Fibroblast of skin of right biceps (primary cell): ENCODE measurements at regions not wholly inside any gene's neighbourhood (a gene's known extent, or its start where the extent isn't known, plus 50 kb on each side); places are given as distances from the start of the nearest gene placed in this dataset.

Experiments
- DNase-seq: peaks from one replicate; pipeline ENCODE4 v3.0.0-alpha.2; 2013

DNA sequence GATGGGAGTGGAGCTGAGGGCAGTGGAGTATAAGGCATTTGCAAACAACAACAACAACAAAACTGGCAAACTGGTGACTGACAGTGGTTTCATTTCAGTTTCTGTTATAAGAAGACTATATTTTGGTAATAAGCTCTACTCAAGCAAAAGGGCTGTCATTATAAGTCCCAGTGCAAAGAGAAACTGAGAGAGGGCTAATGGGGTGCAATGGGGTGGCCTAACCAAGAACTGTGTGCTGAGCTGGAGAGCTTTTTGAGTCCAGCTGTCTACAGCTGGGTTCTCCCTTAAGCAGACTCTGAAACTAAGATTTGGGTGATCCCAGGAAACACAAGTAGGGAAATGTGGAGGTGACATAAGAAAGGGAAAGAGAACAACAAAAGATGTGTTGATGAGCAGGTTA is 439.3 kb downstream of the ADRA2A start:
- no peak for DNase-seq

DNA sequence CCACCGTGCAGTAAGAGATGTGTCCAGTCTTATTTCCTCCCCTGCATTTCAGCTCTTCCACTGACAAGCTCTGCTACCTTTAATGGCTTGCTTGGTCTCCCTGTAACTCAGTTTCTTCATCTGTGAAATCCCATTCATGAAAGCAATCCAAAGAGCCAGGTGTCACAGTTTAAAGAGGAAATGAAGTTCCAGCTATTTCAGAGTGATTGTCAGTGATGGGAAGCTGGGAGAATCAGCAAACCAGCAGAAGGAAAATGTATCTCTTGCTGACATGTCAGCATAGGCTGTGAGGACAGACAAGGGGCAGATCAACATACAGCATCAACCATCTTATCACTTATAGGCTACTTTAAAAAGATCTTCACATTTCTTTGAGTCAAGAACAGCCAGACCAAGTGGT is 445.3 kb downstream of the ADRA2A start:
- no peak for DNase-seq

DNA sequence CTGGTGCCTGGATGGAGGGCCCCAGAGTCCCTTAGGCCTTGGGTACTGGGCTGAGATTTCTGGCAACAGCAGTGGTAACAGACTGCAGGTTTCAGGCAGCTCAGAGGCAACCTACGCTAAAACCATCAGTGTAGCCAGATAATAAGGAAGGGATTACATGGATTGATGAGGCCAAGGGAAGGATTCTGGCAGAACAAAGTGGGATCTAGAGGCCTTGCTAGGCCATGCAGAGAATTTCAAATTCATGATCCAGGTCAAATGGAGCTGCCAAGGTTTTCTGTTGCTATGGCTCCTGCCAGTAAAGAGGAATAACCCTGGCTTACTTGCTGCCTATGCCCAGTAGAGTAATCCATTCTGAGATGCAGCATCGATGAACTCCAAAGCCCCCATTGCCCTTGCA is 445.7 kb downstream of the ADRA2A start:
- DNase-seq, result no peak

DNA sequence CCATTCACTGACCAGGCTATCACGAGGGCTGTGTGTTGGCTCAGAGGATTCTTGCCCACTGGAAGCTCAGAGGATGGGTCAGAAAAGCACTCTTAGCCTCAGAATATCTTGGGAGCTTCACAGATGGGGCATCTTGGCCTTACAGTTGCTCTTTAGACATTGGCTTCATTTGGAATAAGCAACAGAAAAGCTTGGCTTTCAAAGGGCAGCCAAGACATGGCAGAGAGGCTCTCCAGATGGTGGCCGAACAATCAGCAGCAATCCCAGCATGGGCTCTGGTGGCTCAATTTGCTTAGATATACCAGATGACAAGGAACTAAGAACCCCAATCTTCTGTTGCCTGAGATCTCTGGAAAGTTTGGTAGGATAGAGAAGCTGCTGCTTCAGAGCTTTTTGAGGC is 446.2 kb downstream of the ADRA2A start:
- no peak for DNase-seq

DNA sequence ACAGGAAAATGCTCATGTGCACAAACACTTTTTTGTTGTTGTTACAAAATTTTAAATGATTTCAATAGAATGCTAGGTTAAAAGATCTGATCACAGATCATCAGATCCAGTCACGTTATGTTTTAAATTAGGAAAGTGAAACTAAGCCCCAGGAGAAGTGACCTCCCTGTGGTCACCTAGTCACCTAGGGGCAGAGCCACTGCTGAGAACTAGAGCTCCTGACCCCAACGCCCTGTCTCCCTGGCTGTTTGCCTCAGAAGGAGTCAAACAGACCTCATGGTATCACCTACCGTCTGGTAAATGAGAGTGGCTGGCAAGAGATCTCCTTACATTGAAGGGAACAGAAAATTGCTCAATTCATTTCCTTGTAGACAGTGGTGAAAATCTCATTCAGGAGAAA is 447.3 kb downstream of the ADRA2A start:
- DNase-seq, result no peak

DNA sequence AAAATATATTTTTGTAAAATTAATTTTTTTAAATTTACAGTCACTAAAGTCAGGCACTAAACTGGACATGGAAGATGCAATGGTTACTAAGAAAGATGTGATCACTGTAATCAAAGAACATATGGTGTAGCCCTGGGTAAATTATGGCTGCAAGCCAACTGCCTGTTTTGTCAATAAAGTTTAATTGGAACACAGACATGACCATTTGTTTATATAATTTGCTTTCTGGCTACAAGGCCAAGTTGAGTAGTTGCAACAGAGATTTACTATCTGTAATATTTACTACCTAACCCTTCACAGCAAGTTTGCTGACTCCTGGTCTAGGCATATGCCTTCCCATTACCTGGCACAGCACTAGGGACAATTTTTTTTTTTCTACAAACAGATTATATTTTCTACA is 448.9 kb downstream of the ADRA2A start:
- no peak for DNase-seq

DNA sequence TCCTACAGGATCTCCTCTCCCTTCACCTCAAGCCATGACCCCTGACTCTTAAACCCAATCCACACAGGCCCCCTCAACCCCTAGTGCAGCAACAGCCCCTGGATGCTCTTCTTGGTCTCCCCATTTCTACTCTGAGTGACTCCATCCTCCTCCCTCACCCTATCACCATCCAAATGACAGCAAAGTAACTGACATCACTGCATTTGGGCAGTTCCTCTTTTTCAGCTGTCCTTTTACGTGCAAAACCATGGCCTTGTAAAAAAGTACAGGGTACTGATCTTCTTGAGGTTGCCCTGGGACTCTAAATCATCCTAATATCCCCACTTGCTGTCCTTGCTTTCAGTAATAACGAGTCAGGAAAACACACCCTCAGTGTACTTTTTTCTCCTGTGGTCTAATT is 454.9 kb downstream of the ADRA2A start:
- no peak for DNase-seq

DNA sequence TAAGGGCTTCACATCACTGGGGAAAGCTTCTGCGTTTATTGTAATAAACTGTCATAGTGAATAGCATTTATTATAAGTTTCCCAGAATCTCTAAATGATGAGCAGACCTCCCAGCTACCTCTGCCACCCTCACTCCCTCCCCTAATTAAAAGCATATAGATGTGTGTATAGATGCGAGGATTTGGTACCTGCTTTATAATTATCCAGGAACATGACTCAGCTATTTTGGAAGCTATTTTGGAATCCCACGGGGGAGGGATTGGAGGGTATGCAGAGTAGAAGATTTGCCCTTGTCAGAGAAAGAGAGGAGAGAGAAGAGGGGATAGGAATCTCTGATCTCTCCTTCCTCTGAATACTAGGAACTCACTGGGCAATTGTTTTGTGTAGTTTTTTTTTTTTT is 455.3 kb downstream of the ADRA2A start:
- no peak for DNase-seq

DNA sequence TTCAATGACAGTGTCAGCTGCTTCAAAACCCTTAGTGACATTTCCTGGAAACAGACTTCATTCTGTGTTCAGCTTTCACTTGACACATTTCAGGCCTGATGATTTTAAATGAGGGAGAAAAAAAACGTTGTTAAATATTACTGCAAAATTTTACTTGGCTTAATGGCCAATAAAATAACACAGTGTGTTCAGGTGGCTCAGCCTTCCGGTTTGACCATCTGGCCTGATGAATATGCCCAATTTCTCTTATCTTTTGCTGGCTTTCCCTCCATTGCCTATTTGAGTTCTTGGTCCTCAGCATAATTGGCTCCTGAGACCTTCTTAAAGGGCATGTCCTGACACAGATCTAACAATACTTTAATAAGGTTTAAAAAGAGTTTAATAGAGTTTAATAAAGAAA is 462.4 kb downstream of the ADRA2A start:
- no peak for DNase-seq

DNA sequence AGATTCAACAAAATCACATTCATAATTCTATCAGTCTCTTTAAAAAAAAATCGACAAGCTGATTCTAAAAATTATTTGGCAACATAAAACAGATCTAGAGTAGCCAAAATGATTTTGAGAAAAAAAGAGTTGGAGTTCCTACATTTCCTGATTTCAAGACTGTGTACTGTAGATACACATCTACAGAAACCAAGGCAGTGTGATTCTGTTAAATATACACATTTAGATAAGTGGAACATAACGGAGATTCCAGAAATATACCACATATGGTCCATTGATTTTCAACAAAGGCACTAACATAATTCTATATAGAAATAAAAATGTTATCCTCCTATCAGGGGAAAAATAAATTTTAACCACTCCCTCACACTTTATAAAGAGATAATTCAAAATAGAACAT is 467.0 kb downstream of the ADRA2A start:
- no peak for DNase-seq

DNA sequence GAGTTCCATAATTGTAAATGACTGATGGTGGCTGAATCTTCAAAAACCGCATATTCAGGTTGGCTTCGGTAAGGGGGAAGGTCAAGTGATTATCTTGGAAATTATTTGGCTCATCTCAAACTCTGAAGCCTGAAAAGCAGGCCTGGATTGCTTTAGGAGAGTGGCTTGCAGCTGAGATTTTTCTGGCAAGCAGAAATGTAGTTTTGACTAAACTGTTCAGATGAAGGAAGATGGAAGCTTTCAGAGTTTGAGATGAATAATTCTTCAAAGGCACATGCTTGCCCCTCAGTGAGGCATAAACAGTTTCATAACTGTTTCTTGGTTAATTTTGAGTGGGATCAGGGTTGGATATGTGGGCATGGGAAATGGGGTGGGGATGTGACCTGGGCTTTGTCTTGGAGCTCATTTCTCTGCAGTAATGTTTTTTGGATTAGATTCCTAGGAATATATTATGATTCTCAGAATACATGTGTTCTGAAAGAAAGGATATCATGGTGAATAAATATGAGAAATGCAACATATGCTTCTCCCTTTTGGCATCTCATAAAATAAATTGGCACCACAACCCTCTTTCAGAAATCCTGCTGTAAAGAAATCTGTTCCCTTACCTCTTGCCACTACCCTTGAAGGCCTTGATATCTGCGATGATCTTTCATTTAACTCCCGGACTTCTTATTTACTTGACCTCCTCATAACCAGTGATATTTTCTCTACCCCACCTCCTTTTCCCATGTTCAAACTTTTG is 469.2 kb downstream of the ADRA2A start:
- no peak for DNase-seq

DNA sequence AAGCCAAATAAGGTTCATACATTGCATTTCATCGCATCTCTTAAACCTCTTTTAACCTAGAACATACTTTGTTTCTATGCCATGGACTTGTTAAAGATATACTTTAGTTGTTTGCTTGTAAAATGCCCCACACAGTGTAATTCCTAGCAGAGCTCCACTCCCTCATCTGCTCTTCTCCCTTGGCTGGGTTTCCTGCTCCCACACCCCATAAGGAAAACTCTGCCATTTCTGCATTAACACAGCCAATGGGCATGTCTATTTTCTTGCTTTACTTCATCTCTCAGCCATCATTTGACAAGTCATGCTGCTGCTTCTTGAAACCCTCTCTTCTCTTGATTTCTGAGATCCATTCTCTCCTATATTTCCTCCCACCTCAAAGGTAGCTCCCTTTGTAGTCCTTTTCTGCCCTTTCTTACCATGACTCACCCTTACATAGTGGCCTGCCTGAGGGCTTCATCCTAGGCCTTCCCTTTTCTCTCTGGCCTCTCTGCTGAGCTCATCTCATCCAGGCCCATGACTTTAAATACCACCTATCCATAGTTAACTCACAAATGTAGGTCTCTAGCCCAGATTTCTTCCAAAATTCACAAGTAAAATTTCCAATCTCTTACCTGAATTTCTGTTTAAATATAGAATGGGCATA is 471.4 kb downstream of the ADRA2A start:
- DNase-seq, result no peak

DNA sequence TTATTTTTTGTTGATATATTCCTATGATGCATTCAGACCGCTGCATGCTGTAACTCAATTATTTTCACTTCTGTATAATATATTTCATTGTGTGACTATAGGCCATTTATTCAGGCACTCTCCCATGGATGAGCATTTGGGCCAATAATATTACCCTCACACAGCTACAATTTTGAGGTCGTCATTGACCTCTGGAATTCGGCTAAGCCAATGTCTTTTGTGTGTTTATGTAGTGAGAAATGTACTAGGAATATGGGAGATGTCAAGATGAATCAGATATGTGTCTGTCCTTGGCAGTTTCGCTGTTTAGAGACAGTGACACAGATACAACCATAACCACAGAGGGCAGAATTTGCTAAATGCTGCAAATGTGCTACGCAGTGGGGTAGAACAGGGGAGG is 474.2 kb downstream of the ADRA2A start:
- peak; percentile 13 for DNase-seq

DNA sequence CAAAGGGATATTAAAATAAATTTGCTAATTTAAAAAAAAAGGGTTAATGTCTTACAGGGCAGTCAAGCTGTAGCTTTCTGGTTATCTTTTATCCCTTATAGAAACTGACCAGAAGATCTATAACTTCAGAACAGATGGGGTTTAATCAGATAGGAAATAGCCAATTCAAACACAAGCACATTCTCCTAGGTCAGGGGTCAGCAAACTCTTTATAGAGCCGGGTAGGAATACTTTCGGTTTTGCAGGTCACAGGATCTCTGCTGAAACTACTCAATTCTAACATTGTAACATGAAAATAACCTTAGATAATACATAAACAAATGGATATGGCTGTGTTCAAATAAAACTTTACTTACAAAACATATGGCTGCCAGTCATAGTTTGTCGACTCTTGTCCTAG is 479.8 kb downstream of the ADRA2A start:
- no peak for DNase-seq

DNA sequence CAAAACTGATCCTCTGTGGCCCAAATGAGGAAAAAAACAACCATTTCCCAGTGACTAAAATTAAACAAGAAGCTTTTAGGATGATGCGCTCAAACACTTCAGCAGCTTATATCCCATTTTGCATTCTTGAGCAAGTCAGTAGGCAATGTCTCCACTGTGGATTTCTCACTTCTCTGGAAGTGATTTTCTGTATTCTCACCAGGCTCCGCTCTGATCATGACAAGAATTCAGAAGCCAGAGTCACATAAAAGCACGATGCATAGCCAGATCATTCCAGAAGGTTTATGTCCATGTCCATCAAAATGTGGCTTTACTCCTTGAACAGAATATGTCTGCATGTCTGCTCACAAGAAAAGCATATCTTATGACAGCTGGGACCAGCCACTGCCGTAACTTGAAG is 481.4 kb downstream of the ADRA2A start:
- no peak for DNase-seq

DNA sequence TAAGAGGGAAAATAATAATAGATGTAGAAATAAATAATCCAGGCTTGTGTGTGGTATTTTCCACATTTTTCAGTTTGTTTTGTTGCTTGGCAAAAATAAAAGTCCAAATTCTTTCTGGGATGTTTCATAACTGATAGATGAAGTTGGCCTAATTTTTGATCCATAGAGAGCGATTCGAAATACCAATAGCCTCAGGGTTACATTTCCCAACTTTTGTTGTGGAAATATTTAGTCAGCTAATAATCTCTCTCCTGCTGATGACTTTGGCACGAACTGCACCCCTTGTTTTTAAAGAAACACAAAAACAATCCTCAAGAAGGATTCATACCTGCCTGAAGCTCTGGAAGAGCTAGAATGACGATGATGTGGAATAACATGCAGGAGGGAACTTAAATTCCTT is 483.2 kb downstream of the ADRA2A start:
- DNase-seq, result no peak

DNA sequence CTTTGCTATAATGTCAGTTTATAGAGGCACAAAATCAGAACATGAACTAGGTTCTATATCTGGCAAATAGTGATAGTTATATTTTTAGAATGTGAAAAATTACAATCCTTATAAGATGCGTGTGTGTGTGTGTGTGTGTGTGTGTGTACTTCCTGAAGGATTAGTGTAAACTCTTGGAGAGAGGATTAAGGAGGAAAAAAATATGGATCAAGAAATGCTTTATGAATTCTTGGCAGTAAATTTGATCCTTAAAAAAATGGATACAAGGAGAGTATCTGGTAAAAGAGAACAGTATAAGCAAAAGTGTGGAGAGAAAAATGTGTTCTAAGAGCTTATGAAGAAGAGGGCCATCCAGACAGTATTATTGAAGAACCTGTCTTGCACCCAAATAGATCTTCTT is 484.3 kb downstream of the ADRA2A start:
- DNase-seq, result no peak

DNA sequence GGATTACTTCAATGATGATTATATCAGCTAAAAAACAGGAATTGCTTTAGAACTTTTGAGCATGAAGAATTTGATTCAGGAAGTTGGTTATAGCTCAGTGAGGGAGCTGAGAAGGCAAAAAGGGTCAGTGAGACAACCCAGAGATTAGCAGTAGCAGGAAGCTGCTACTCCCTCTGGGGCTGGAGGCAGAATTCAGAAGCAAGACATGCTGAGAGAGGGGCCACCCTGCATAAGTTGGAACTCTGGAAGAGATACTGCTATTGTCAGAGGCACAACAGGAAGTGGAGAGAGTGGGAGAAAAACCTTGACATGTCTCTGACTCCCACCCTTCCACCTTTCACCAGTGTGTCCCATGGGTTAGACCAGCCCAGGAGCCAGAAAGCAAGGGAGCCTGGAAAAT is 488.7 kb downstream of the ADRA2A start:
- DNase-seq, result no peak

DNA sequence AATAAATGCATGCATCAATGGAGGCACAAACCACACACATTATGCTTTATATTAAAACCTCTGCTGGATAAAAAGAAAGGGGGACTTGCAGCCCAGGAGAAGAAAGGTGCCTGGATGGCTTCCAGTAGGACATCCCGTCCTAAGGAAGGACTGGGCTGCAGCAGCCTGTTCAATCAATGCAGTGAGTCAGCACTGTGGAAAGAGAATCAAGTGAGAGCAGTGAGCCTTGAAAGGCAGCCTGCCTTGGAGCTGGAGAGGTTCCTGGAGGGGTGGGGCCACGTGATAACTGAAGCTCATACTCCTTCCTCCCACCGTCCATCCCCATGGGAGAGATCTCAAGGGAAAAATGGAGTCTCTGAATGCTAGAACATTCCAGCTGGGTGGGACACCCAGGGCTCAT is 501.2 kb downstream of the ADRA2A start:
- DNase-seq, result no peak

DNA sequence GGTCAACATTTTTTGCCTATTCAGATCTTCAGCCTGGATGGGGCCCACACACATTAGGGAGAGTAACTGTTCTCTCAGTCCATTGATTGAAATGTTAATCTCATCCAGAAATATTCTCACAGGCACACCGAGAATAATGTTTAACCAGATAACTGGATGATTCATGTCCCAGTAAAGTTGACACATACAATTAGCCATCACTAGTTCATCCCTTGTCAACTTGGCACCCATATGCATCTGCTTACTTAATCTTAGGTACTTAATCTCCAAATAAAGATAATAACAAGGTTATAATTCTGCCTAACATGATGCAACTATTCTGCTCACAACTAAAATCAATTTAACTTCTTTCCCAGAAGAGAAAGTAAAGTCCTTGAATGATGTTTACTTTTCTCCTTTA is 502.6 kb downstream of the ADRA2A start:
- no peak for DNase-seq

DNA sequence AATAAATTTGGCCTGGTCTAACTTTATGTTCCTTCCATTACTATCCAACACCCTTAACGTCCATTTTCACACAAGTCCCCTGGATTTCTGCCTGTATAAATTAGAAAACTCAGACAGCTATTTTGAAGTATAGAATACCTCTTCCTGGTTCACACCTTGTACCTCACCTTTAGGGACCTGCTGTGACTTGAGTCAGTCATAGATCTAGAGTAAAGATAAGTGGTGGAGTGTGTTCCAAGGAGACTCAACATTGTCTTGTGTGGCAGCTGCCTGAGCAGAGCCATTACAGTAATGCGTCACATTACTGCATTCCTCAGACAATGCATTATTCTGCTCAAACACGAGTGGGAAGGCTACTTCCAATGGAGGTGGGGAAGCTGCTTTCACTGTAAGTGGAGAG is 513.9 kb downstream of the ADRA2A start:
- DNase-seq, result no peak

DNA sequence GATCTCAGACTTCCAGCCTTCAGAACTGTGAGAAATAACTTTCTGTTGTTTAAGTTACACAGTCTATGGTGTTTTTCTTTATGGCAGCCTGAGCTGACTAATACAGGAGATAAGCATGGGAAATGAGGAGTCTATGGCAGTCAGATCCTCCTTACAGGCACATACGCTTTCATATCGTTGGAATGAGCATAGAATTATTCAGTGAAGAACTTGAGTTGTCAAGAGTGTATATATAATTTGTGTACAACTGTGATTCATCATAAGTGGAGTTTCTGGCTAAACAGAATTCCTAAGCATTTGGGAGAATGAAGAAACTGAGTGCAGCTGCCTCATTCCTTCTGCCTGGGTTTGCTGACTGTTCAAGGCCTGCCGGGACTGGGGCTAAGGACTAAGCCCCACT is 516.7 kb downstream of the ADRA2A start:
- DNase-seq, result peak; percentile 44

DNA sequence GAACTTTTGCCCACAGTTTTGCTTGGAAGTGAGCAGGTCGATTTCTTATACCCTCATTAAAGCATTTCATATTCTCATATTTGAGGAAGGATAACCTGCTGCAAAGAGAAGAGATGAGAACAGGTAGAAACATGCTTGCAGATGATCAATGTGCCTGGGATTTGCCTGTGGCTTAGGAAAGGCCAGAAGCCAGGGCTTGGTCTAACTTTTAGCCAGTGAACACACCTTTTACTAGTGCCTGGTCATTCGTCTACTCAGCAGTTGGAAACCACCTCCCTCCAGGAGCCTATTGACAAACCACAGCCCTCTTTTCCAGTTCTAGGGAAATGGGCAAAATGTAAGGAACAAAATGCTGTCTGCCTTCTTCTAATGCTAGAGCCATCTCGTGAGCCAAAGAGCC is 518.3 kb downstream of the ADRA2A start:
- DNase-seq, result no peak

DNA sequence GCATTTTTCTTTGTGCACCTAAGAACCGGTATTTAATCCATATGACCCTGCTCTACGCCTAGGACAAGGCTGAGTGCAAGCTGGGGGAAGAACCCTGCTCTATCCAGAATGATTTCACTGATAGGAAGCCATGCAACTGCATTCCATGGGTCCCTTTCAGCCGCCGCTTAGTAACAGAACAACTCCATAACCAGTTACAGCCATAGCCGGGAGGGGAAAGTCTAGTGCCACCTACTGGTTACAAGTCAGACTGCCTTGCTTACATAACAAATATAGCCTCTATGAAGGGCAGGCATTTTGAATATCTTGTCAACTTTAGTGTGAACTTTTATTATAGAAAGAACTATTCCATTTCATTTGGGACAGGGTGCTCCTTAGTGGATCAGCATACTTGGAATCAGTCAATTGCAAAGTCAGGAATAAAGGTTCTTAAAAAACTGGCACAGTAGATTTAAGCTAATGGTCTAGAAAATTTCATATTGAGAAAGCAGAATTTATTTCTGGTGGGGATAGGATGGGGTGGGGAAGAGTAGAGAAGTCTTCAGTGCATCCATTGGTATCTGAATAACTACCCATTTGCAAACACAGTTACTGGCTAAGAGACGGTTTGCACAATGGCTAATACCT is 521.7 kb downstream of the ADRA2A start:
- DNase-seq, result peak; percentile 60

DNA sequence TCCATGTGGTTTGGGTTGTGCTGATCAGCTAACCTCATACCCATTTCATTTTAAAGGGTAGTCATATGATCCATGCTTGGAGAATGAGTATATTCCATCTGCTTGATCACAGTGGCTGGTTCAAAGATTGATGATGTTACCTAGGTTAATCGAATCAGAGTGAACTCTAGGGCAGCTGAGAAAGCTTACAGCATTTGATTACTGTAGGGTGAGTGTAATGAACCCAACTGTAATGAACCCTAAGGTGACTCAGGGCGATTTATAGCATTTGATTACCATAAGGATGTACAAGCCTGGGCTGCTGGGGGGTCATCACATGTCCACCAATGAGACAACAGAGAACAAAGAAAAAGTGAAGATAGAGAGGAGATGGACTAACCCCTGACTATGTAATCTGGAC is 523.1 kb downstream of the ADRA2A start:
- no peak for DNase-seq
